Panc1 (cell line): ENCODE measurements at regions not wholly inside any gene's neighbourhood (a gene's known extent, or its start where the extent isn't known, plus 50 kb on each side); places are given as distances from the start of the nearest gene placed in this dataset.

Experiments
- CTCF ChIP-seq: fragments of 450-650 bp; IDR thresholded peaks from 2 replicates; pipeline ENCODE4 v1.5.1; 2017; ENCODE audit warnings: mild to moderate bottlenecking
- POLR2AphosphoS5 ChIP-seq: IDR thresholded peaks from 2 replicates; pipeline ENCODE4 v1.6.1; 2012; ENCODE audit warnings: mild to moderate bottlenecking, low read depth, low read length, moderate library complexity
- SIN3A ChIP-seq: IDR thresholded peaks from 2 replicates; pipeline ENCODE4 v1.6.1; 2012; ENCODE audit warnings: low read depth, mild to moderate bottlenecking, low read length, moderate library complexity, borderline replicate concordance; ENCODE audit not compliant: insufficient read depth
- TCF7L2 ChIP-seq: IDR thresholded peaks from 2 replicates; pipeline ENCODE4 v1.6.1; 2011; ENCODE audit warnings: mild to moderate bottlenecking, low read depth, low read length, inconsistent platforms
- TF ChIP-seq, protein P1 (sequence below), 2 experiments: IDR thresholded peaks; 2 replicates each; pipeline ENCODE4 v1.6.1; 2011 to 2012; ENCODE audit warnings: low read depth in 2 of 2, control low read depth in 1 of 2, low read length in 1 of 2, mild to moderate bottlenecking in 1 of 2, moderate library complexity in 1 of 2; ENCODE audit not compliant: insufficient read depth in 1 of 2

GRCh38 chr5:168227973-168228615, 63.4 kb upstream of the WWC1 start:
- TF ChIP-seq CTCF: no peak
- TF ChIP-seq POLR2AphosphoS5: no peak
- TF ChIP-seq SIN3A: no peak
- TF ChIP-seq, protein P1, sequence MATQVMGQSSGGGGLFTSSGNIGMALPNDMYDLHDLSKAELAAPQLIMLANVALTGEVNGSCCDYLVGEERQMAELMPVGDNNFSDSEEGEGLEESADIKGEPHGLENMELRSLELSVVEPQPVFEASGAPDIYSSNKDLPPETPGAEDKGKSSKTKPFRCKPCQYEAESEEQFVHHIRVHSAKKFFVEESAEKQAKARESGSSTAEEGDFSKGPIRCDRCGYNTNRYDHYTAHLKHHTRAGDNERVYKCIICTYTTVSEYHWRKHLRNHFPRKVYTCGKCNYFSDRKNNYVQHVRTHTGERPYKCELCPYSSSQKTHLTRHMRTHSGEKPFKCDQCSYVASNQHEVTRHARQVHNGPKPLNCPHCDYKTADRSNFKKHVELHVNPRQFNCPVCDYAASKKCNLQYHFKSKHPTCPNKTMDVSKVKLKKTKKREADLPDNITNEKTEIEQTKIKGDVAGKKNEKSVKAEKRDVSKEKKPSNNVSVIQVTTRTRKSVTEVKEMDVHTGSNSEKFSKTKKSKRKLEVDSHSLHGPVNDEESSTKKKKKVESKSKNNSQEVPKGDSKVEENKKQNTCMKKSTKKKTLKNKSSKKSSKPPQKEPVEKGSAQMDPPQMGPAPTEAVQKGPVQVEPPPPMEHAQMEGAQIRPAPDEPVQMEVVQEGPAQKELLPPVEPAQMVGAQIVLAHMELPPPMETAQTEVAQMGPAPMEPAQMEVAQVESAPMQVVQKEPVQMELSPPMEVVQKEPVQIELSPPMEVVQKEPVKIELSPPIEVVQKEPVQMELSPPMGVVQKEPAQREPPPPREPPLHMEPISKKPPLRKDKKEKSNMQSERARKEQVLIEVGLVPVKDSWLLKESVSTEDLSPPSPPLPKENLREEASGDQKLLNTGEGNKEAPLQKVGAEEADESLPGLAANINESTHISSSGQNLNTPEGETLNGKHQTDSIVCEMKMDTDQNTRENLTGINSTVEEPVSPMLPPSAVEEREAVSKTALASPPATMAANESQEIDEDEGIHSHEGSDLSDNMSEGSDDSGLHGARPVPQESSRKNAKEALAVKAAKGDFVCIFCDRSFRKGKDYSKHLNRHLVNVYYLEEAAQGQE (IDR thresholded peaks at IDR 0.05; ENCODE audit: insufficient read depth in 1 of 2, low read depth in 2 of 2, low read length in 1 of 2): no peak
- TF ChIP-seq TCF7L2: no peak
